GM19468 (cell line): ENCODE measurements at regions not wholly inside any gene's neighbourhood (a gene's known extent, or its start where the extent isn't known, plus 50 kb on each side); places are given as distances from the start of the nearest gene placed in this dataset.

Experiments used
- ATAC-seq: cut with Tn5 transposase; IDR thresholded peaks from one replicate; pipeline ENCODE4 v1.9.1; 2021; ENCODE audit warnings: mild to moderate bottlenecking, moderate library complexity, moderate number of reproducible peaks; ENCODE audit not compliant: unreplicated experiment; ENCODE audit errors: extremely low read depth

DNA sequence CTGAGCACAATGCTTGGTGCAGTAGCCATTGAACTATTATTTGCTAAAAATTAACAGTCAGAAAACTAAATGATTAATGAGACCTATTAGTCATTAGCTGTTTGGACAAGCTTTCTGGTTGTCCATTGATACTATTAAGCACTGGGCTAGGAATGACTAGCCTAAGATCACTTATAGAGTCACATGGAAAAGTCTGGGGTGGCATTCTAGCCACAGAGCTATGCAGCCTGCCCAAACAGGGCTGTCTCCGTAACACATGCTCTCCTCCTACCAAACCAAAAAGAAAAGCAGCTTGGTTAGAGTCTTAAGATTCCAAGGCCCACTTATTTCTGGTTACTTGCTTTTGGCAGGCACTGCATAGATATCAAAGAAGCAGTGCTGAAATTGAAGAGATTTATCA lies 193.5 kb upstream of the NBEA start:
- no peak for ATAC-seq

DNA sequence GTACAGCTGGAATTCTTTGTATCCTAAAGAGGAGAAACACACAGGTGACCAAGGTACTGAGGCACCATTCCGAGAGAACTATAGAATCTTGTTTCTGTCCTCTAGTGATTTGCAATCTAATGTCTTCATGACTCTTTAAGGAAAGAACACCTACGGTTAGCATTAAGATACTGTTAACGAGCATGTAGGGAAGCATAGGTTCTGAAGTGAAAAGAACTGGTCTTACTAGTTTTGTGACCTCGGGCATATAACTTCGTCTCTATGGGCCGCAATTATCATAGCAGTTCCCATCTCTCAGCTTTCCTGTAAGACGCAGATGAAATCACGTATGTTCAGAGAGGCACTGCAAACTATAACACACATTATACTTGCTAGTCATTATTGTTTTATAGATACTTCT lies 193.0 kb upstream of the NBEA start:
- no peak for ATAC-seq

DNA sequence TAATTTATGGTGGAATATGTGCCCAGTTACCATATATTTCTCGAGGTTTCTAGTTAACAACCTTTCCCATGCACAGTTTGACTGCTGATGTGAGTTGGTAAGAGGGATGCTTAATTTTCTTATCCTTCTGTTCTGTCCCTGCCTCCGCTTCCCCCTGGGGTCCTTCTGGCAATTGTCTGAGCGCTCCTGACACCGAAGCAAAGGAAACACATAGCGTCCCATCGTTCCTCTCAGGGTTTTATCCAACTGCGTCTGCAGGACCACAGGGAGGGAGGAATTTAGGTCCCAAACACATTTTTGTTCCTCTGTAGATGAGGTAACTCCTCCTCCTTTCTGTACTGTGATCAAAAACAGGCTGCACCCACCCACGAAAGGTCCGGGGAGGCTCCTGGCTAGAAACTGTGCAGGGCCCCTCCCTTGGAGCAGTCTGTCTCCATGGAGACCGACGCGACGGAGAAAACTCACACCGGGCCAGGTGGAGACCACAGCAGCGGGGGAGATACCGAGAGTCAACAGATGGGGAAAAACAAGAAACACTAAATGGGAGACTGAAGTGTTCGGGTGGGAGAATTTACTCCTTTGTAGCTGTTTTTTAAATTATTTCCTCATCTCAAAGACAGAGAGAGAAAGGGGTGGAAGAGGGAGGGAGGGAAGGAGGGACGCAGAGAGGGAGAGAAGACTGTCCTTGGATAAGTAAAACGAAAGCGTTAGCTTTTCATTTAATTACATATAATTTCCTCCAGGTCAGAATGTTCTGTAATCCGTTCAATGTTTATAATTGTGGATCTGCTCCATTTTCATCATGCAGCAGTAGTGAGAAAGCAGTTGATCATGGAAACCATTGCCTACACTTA lies 191.8 kb upstream of the NBEA start:
- ATAC-seq = peak; percentile 44

DNA sequence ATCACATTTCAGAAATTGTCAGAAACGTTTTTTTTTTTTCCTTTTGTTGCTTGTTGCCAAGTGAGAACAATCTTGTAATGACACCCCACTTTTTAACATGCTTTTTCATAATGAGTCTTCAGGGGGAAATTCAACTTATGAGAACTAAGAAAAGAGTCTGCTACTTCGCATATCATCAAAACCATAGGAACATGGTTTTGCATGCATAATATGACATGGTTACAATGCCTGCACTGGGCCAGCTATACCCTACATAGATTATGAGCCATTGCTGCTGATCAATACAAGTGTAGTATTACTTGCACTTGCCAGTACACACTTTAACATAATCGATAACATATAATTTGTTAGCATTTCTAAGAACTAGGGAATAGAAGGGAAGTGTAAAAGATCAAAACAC lies 191.0 kb upstream of the NBEA start:
- ATAC-seq = no peak

DNA sequence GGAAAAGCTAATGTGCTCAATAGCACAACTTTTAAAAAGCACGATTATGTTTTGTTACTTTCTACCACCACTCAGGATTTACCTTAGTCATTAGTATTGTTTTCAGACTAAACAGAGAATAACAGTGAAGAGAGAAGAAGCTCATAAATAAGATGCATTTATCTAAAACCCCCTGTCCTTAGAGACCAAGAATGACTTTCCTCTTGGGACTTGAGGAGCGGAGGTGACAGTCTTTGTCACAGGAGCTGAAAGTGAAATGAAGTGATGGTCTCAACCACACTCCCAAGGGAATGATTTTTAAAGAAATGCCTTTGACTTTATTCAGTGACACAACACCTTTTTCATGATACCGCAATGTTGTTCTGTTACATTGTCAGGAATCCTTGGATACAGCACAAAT lies 190.6 kb upstream of the NBEA start:
- no peak for ATAC-seq

DNA sequence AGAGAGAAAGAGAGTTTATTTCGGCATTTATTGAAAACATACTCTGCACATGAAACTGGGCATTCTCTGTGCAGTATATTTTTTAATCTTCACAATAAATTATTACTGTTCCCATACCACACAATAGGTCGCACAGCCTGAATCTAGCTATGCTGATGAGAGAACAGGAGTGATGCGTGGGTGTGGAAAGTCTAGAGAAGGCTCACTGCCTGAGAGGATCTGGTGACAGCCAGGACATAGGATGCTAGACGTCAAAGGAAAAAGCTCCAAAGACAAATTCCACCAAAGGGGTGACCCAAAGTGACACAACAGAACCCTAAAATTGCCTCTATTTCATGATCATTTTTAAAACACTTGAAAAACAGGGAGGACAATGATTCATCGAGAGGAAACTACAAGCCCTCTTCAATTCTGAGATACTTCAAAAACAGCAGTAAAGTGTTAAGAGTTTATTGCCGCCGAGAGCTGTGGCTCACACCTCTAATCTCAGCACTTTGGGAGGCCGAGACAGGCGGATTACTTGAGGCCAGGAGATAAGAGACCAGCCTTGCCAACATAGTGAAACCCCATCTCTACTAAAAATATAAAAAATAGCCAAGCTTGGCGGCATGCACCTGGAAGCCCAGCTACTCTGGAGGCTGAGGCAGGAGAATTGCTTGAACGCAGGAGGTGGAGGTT lies 189.6 kb upstream of the NBEA start:
- ATAC-seq = no peak

DNA sequence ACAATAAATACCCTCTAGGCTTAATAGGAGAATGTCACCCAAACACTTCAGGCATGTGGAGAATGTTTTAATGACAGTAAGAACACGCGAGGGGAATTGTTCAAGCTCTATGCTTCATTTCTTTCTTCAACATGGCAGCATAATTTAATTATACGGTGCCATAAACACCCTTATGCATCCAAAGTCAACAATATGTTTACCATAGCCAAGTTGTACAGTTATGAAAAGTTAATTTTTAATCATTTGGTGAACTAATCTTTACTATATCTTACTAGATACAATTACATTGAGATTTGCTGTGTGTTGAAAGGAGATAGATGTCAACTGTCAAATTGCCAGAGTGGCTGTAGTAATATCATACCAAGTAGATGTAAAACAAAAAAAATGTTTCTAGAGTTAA lies 185.9 kb upstream of the NBEA start:
- ATAC-seq = no peak

DNA sequence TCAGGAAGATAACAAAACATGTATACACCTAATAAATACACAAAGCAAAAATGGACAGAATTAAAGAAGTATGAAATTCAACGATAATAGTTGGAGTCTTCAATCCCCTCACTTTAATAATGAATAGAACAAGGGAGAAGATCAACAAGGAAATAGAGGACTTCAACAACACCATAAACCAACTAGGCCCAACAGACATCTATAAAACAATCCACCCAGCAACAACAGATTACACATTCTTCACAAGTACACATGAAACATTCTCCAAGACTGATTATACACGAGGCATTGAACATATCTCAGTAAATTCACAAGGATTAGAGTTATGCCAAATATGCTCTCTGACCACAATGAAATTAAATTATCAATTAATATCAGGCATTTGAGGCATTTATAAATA lies 185.5 kb upstream of the NBEA start:
- ATAC-seq = no peak

DNA sequence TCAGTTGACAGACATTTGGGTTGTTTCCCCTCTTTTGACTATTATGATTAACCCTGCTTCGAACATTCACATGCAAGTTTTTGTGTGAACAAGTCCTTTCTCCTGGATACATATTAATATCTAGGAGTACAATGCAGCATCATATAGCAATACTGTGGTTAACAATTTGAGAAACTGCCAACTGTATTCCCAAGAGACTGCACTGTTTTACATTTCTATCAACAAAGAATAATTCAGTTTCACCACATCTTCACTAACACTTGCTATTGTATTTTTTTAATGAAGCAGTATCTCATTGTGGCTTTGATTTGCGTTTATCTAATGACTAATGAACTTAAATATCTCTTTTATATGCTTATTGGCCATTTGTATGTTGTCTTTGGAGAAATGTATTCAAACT lies 184.6 kb upstream of the NBEA start:
- no peak for ATAC-seq

DNA sequence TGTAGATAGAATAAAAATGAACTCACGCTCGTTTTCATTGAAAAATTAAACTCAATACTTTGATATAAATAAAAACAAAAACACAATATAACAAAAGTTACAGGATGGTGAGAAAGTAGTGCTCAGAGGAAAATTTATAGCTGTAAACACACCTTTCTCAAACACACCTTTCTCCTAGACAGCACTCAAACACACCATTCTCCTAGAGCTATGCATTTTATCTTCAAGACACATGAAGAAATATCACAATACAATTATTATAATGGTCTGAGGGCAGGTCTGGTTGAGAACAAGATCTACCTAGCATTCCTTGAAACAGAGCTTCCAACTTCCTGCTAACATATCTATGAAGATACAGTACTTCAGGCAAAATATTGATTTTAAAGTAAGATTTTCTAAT lies 183.4 kb upstream of the NBEA start:
- ATAC-seq = no peak

DNA sequence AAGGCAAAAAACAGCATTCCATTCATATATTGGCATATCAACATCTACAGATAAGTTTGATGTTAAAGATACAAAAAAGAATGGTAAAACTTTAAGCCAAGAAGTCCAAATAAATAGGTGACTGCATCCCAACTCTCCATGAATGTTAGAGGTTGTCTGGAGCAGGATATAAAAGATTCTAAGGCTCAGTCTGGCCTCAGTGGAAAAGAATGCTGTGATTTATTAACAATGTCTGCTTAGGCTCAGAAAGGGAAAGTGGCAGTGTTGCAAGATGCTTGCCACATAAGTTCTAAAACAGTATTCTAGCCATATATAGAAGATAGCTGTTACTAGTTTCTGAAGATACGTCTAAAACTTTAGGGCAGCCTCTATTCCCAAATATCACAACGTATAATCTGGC lies 179.8 kb upstream of the NBEA start:
- ATAC-seq = no peak

DNA sequence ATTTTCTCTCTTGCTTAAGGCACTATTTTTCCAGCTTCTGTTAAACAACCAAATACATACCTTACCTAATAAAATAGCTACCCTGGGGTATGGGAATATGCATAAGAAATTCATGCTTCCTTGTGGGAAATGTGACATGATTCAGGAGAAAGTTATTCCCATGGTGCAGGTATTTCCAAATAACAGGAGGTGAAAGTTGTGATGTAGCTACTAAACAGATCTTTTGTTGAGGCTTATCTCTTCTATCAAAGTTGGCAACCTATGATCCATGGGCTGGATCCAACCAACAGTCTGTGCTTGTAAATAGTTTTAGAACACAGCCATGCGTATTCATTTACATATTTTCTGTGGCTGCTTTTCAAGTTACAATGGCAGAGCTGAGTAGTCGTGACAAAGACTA lies 177.8 kb upstream of the NBEA start:
- ATAC-seq = no peak

DNA sequence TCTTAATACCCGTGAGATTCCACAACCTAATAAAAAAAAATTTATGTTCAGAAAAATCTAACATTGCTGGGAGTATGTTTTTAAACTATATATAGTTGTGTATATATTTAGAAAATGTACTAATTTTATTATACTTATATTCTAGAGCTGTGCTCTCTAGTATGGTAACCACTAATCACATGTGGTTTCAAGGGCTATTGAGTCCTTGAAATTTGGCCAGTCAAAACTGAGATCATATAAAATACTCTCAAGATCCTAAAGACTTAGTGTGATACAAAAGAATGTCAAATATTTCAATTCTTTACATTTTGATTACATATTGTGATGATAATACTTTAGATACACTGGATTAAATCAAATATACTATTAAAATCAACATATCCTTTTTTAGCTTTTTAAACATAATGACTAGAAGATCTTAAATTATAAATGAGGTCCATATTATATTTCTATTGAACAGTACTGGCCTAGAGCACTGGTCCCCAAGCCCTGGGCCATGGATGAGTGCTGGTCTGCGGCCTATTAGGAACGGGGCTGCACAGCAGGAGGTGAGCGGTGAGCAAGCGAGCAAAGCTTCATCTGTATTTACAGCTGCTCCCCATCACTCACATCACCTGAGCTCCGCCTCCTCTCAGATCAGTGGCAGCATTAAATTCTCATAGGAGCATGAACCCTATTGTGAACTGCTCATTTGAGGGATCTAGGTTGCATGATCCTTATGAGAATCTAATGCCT lies 176.5 kb upstream of the NBEA start:
- no peak for ATAC-seq

DNA sequence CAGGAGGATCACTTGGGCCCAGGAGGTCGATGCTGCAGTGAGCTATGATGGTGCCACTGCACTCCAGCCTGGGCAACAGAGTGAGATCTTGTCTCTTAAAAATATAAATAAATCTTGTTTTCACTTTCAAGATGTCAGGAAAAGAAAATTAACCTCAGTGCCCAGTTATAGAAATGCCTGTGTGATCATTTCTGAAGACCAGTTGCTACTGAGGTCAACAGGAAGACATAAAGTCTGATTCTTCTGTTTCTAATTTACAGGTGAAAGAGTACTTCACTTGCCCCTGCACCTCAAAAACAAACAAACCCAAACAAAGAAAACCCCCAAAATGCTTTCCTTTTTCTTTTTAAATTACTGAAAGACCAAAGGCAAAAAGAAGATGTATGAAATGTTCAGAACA lies 174.3 kb upstream of the NBEA start:
- no peak for ATAC-seq

DNA sequence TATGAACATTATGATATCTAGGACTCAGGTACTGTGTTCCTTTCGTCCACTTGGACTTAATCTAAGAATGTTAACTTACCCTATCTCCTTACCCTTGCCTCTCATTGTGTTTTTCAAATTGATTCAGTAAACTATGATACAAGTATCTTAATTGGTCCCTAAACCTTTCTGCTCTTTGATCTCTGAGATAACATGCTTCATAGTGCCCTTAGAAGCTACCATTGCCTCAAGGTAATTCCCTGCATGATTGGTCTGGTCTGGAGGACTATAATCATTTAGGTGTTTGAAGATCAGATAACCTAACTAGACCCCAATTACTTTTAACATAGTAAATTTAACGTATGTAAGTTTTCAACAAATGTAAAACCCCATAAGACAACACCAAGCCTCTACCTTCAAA lies 169.9 kb upstream of the NBEA start:
- ATAC-seq = no peak

DNA sequence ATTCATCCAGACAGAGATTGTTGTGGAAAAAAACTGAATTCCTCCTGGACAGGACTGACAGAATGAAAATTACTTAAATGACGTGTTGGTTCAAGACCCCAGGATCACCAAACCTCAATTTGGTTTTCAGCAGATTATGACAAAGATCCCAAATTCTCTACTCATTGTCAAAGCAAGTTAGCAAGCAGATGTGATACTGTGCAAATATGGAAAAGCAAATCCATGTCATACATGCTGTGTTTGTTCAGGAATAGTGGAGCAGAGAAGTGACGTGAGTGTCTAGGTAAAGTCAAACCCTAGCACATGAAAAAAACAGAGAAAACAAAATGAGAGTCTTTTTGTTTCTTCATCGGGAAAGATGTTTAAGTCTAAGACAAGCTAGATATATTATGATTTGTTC lies 169.2 kb upstream of the NBEA start:
- ATAC-seq = no peak

DNA sequence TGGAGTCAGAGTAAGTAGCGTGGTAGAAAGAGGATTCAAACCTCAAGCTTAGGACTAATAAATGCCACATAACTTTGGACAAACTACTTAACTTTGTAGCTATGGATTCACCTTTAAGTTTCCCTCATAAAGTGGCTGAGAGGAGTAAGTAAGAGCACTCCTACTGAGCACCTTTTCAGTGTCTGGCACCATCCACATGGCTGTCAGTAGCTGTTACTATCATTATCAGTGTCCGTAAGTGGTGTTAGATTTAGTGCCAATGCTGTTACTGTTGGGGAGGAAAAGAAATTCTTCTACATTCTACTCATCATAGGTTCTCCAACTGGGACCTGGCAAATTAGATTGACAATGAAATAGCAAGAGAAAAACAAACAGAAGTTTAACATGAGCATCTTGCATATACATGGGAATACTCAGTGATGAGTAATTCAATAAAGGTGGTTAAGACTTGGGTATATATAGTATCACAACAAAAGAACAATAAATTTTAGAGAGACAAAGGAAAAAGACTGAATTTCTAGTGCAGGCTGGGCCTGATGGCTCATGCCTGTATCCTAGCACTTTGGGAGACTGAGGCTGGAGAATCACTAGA lies 165.6 kb upstream of the NBEA start:
- ATAC-seq = no peak

DNA sequence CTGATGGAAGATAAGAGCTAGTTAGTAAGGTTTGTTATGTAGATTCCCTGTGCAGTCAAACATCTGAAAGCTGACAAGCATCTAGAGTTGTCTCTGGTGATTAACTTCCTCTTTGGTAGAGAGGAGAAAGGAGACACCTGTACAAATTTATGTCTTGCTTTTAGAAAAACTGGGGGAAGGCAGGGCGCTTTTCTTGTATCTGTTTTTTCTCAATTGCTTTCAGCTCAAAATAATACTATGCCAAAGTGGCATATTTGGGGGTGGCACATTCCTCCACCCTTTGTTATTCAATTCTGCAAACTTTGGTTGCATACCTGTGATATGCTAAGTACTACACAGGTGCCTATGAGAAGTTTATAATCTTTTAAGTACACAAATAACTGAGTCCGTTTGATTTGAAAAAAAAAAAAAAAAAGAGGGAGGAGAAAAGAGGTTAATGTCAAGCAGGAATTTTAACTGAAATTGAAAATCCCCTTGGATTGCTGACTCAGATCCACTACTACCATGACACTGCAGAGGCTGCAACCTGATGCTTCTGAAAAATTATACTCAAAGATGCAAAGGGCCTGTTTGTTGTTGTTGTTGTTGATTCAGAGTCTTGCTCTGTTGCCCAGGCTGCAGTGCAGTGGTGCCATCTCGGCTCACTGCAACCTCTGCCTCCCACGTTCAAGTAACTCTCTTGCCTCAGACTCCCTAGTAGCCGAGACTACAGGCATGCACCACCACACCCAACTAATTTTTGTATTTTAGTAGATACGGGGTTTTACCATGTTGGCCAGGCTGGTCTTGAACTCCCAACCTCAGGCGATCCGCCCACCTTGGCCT lies 164.8 kb upstream of the NBEA start:
- no peak for ATAC-seq

DNA sequence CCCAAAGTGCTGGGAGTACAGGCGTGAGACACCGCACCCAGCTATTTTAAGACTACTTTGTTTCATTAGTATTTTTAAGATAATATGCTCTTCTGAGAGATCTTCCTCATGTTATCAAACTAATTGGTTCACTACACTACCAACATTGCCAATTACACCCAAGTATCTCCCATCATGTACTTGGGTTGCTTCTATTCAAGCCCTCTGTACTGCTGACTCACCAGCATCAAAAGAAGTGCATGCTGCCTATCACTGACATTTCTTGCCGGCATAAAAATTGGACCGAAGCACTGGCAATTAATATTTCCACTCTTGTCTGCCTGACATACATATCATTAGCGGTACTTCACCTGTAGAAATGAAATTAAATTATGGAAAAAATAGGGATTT lies 164.2 kb upstream of the NBEA start:
- no peak for ATAC-seq

DNA sequence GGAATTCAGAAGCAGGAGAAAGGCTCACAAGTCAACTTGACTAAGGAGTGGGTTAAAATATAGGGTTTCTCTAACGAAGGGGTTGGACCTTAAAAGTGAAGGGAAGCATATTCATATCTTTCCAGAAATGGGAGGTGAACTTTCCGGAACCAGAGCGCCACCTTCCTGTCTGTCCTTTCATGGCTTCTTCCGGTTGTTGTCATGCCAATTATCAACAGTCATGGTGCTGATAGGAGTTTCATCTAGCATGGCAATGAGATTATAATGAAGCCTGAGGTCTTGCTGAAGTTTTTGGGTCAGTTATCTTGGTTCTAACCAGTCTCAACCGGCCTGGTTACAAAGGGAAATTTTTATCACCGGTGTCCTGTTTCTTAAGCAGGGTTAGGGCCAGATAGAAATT lies 162.9 kb upstream of the NBEA start:
- no peak for ATAC-seq
